PC-9 (cell line): ENCODE measurements at regions not wholly inside any gene's neighbourhood (a gene's known extent, or its start where the extent isn't known, plus 50 kb on each side); places are given as distances from the start of the nearest gene placed in this dataset.

Experiments
- BruUV-seq: library from RNA; stranded (reverse); fragments of 400-500 nt; replicated peaks from 2 replicates; lab custom pipeline; 2021; lab: Mats Ljungman, UMichigan
- CTCF ChIA-PET: fragments of 300-600 bp; sonication (Branson Sonifier 250); formaldehyde crosslinking; loops from one replicate; lab custom pipeline; 2022; ENCODE audit warnings: antibody characterized with exemption; lab: Charles Lee
- POLR2A ChIA-PET: fragments of 300-600 bp; sonication (Branson Sonifier 250); formaldehyde crosslinking; loops from one replicate; lab custom pipeline; 2022; ENCODE audit warnings: antibody characterized with exemption; ENCODE audit not compliant: unreplicated experiment; lab: Charles Lee
- DNase-seq, 2 experiments: peaks; one replicate each; pipeline versions ENCODE4 v3.0.0 to v3.0.0-alpha.2; 2015 to 2022; ENCODE audit warnings: mixed read lengths in 1 of 2
- H2AFZ ChIP-seq: fragments of 200-600 bp; sonication (generic); 2 replicates; pipeline ENCODE4 v1.8.1; 2017; ENCODE audit warnings: antibody characterized with exemption
- H3F3A ChIP-seq: fragments of 200-600 bp; sonication (generic); 2 replicates; pipeline ENCODE4 v1.8.1; 2017; ENCODE audit warnings: antibody characterized with exemption, mild to moderate bottlenecking, low read depth; ENCODE audit not compliant: insufficient read depth
- H3K27ac ChIP-seq: fragments of 200-600 bp; sonication (generic); 2 replicates; pipeline ENCODE4 v1.6.1; 2016; ENCODE audit warnings: mixed run types
- H3K27me3 ChIP-seq: fragments of 200-600 bp; sonication (generic); 2 replicates; pipeline ENCODE4 v1.6.1; 2016; ENCODE audit warnings: low read depth, mixed run types; ENCODE audit not compliant: insufficient read depth
- H3K36me3 ChIP-seq: fragments of 200-600 bp; sonication (generic); 2 replicates; pipeline ENCODE4 v1.6.1; 2016; ENCODE audit warnings: low read depth, mixed run types
- H3K4me1 ChIP-seq: fragments of 200-600 bp; sonication (generic); replicated peaks from 2 replicates; pipeline ENCODE4 v1.6.1; 2016; ENCODE audit warnings: mixed run types; ENCODE audit not compliant: insufficient read depth
- H3K4me2 ChIP-seq: fragments of 200-600 bp; sonication (generic); 2 replicates; pipeline ENCODE4 v1.6.1; 2017; ENCODE audit warnings: mixed run types
- H3K4me3 ChIP-seq: fragments of 200-600 bp; sonication (generic); 2 replicates; pipeline ENCODE4 v1.6.1; 2016; ENCODE audit warnings: mixed run types
- H3K79me2 ChIP-seq: fragments of 200-600 bp; sonication (generic); 2 replicates; pipeline ENCODE4 v1.6.1; 2017; ENCODE audit warnings: low read depth, mixed run types
- H3K9me2 ChIP-seq: fragments of 200-600 bp; sonication (generic); 2 replicates; pipeline ENCODE4 v1.8.1; 2017; ENCODE audit warnings: mild to moderate bottlenecking; ENCODE audit not compliant: insufficient read depth
- H3K9me3 ChIP-seq: fragments of 200-600 bp; sonication (generic); 2 replicates; pipeline ENCODE4 v1.8.1; 2016; ENCODE audit warnings: low read depth; ENCODE audit not compliant: insufficient read depth
- H4K20me1 ChIP-seq: fragments of 200-600 bp; sonication (generic); 2 replicates; pipeline ENCODE4 v1.8.1; 2017; ENCODE audit not compliant: insufficient read depth
- CTCF ChIP-seq: fragments of 200-600 bp; sonication (generic); conservative IDR thresholded peaks from 2 replicates; pipeline ENCODE4 v1.6.1; 2017; ENCODE audit warnings: mixed run types, antibody characterized with exemption, mild to moderate bottlenecking, moderate library complexity
- EZH2 ChIP-seq: fragments of 200-600 bp; sonication (generic); IDR thresholded peaks from 2 replicates; pipeline ENCODE4 v1.8.0; 2017; ENCODE audit warnings: antibody characterized with exemption, low read depth
- intact Hi-C: fragments of 100-400 bp; cut with micrococcal nuclease; formaldehyde crosslinking; loops from one replicate; pipeline ENCODE4 v1.10.0; 2022; ENCODE audit not compliant: unreplicated experiment

- intact Hi-C loops: no loop called here
- H3K27me3 ChIP-seq: peaks cover 30% of the 10 kb centered on the region
- TF ChIP-seq EZH2: no peak
- TF ChIP-seq CTCF: no peak
- H3K27ac ChIP-seq: no peak overlapping the region
- H3K4me3 ChIP-seq: no peak overlapping the region
- H3K79me2 ChIP-seq: no peaks in the 10 kb centered on the region
- BruUV-seq: no TSS peak
- H3K4me2 ChIP-seq: no peak overlapping the region
- no peaks in the 10 kb centered on the region for H3K4me1 ChIP-seq
- no peaks in the 10 kb centered on the region for H3F3A ChIP-seq
- no peak for DNase-seq
- H3K9me3 ChIP-seq: no peaks in the 10 kb centered on the region
- POLR2A ChIA-PET: no interaction called here
- H3K36me3 ChIP-seq: no peaks in the 10 kb centered on the region
- CTCF ChIA-PET: no interaction called here
- H4K20me1 ChIP-seq: no peaks in the 10 kb centered on the region
- no peak overlapping the region for H2AFZ ChIP-seq
- no peaks in the 10 kb centered on the region for H3K9me2 ChIP-seq
Measured at GRCh38 chr1:37267111-37267835, 207.1 kb upstream of the ZC3H12A start.

DNA sequence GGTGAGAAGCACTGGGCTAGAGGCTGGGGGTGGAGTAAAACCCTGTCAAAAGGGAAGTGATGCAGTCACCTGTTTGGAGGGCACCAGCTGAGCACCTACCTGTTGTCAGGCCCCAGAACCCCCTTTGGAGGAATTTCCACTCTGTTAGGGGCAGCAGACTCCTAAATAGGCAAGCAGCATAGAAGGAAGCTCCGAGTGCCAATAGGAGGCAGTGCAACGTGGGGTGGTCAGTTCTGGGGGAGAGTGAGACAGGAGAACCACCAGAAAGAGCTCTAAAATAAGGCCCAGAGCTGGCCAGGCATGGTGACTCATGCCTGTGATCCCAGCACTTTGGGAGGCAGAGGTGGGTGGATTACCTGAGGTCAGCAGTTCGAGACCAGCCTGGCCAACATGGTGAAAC, 203.7 kb upstream of the ZC3H12A start:
- intact Hi-C loops: no loop called here
- Histone ChIP-seq H3F3A (no peaks in the 10 kb centered on the region), H4K20me1 (no peaks in the 10 kb centered on the region), H3K9me3 (no peaks in the 10 kb centered on the region), H2AFZ (no peak overlapping the region), H3K4me1 (no peaks in the 10 kb centered on the region), H3K36me3 (no peaks in the 10 kb centered on the region), H3K27ac (no peak overlapping the region), H3K79me2 (no peaks in the 10 kb centered on the region), H3K27me3 (peaks cover 43% of the 10 kb centered on the region), H3K4me3 (no peak overlapping the region), H3K4me2 (no peak overlapping the region), H3K9me2 (no peaks in the 10 kb centered on the region)
- BruUV-seq: no TSS peak
- DNase-seq: no peak
- ChIA-PET POLR2A (no interaction called here), CTCF (no interaction called here)
- no peak for TF ChIP-seq EZH2
- no peak for TF ChIP-seq CTCF

DNA sequence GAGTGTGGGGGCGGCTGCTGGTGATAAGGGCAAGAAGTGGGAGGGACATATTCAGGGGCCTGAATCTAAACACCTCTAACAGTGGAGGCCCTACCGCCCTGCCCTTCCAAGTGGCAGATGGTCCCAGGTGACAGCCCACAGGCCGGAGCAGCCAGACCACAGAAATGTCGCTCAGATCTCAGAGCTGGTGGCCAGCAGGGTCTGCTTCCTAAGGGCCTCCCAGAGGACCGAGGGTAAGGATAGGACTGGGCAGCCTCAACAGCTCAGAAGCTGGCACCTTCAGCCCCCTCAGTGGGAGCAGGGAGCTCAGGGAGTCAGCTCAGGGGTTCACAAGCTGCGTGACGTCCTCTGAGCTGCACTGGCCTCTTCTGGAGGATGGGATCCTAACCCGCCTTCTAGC, 201.8 kb upstream of the ZC3H12A start:
- Histone ChIP-seq H3K4me1 (no peaks in the 10 kb centered on the region), H3K4me2 (no peak overlapping the region), H3K79me2 (no peaks in the 10 kb centered on the region), H3K9me2 (no peaks in the 10 kb centered on the region), H3F3A (no peaks in the 10 kb centered on the region), H3K4me3 (no peak overlapping the region), H3K9me3 (no peaks in the 10 kb centered on the region), H4K20me1 (no peaks in the 10 kb centered on the region), H3K27me3 (peaks cover 38% of the 10 kb centered on the region), H3K36me3 (no peaks in the 10 kb centered on the region), H2AFZ (no peak overlapping the region), H3K27ac (no peak overlapping the region)
- BruUV-seq: no TSS peak
- CTCF ChIA-PET: no interaction called here
- intact Hi-C loops: no loop called here
- POLR2A ChIA-PET: no interaction called here
- TF ChIP-seq CTCF (no peak), EZH2 (no peak)
- DNase-seq: no peak
